H9 (cell line): ENCODE measurements at regions not wholly inside any gene's neighbourhood (a gene's known extent, or its start where the extent isn't known, plus 50 kb on each side); places are given as distances from the start of the nearest gene placed in this dataset.
A peak's percentile ranks its signal among the peaks of the same experiment; 100 is the strongest.

Source experiments
- DNase-seq: peaks from one replicate; pipeline ENCODE4 v3.0.0-alpha.2; 2017
- H2AFZ ChIP-seq: one replicate; pipeline ENCODE4 v1.6.1; 2013; ENCODE audit warnings: mild to moderate bottlenecking, low read length, control low read depth, moderate library complexity
- H2AK5ac ChIP-seq: 2 replicates; pipeline ENCODE4 v1.6.1; 2013; ENCODE audit warnings: low read length, control low read depth, mixed read lengths; ENCODE audit not compliant: insufficient read length
- H2BK120ac ChIP-seq: one replicate; pipeline ENCODE4 v1.6.1; 2013; ENCODE audit warnings: low read depth, mild to moderate bottlenecking, low read length, control low read depth, inconsistent platforms; ENCODE audit not compliant: poor library complexity, severe bottlenecking
- H2BK12ac ChIP-seq: 2 replicates; pipeline ENCODE4 v1.6.1; 2013; ENCODE audit warnings: low read length, control low read depth, mixed read lengths, low read depth; ENCODE audit not compliant: insufficient read length
- H2BK15ac ChIP-seq: 2 replicates; pipeline ENCODE4 v1.6.1; 2013; ENCODE audit warnings: low read depth, low read length, control low read depth
- H2BK20ac ChIP-seq: one replicate; pipeline ENCODE4 v1.6.1; 2013; ENCODE audit warnings: low read depth, mild to moderate bottlenecking, low read length, control low read depth, inconsistent platforms; ENCODE audit not compliant: poor library complexity, severe bottlenecking
- H2BK5ac ChIP-seq: 2 replicates; pipeline ENCODE4 v1.6.1; 2013; ENCODE audit warnings: low read length, control low read depth, mixed read lengths; ENCODE audit not compliant: insufficient read length
- H3K14ac ChIP-seq: 2 replicates; pipeline ENCODE4 v1.6.1; 2013; ENCODE audit warnings: low read length, control low read depth; ENCODE audit not compliant: insufficient read depth
- H3K18ac ChIP-seq: 2 replicates; pipeline ENCODE4 v1.6.1; 2013; ENCODE audit warnings: low read depth, mild to moderate bottlenecking, mixed read lengths, low read length, control low read depth; ENCODE audit not compliant: insufficient read length
- H3K23ac ChIP-seq: 2 replicates; pipeline ENCODE4 v1.6.1; 2013; ENCODE audit warnings: low read length, control low read depth, mixed read lengths, low read depth; ENCODE audit not compliant: insufficient read length
- H3K23me2 ChIP-seq: 2 replicates; pipeline ENCODE4 v1.6.1; 2013; ENCODE audit warnings: low read depth, mild to moderate bottlenecking, mixed read lengths, low read length, control low read depth; ENCODE audit not compliant: insufficient read length, poor library complexity, severe bottlenecking
- H3K27ac ChIP-seq: 2 replicates; pipeline ENCODE4 v1.5.1; 2013; ENCODE audit warnings: low read length, control low read depth, mixed read lengths, low read depth; ENCODE audit not compliant: insufficient read length
- H3K27me3 ChIP-seq: 2 replicates; pipeline ENCODE4 v1.6.1; 2013; ENCODE audit warnings: low read length, control low read depth, inconsistent platforms; ENCODE audit not compliant: insufficient read depth
- H3K4ac ChIP-seq: 2 replicates; pipeline ENCODE4 v1.6.1; 2013; ENCODE audit warnings: low read depth, mild to moderate bottlenecking, control low read depth, inconsistent platforms, low read length, moderate library complexity
- H3K4me1 ChIP-seq: 2 replicates; pipeline ENCODE4 v1.6.1; 2013; ENCODE audit warnings: low read length, control low read depth, inconsistent platforms; ENCODE audit not compliant: insufficient read depth
- H3K4me2 ChIP-seq: 2 replicates; pipeline ENCODE4 v1.6.1; 2013; ENCODE audit warnings: low read length, control low read depth, mixed read lengths; ENCODE audit not compliant: insufficient read length, insufficient read depth
- H3K56ac ChIP-seq: 2 replicates; pipeline ENCODE4 v1.6.1; 2013; ENCODE audit warnings: low read depth, mild to moderate bottlenecking, mixed read lengths, low read length, control low read depth; ENCODE audit not compliant: insufficient read length
- H3K79me1 ChIP-seq: 2 replicates; pipeline ENCODE4 v1.6.1; 2013; ENCODE audit warnings: low read depth, mild to moderate bottlenecking, moderate library complexity, low read length, control low read depth, inconsistent platforms; ENCODE audit not compliant: insufficient read depth, poor library complexity, severe bottlenecking
- H3K79me2 ChIP-seq: 2 replicates; pipeline ENCODE4 v1.6.1; 2013; ENCODE audit warnings: low read length, control low read depth, inconsistent platforms; ENCODE audit not compliant: insufficient read depth
- H3K9ac ChIP-seq: 2 replicates; pipeline ENCODE4 v1.6.1; 2013; ENCODE audit warnings: low read length, control low read depth, mixed read lengths; ENCODE audit not compliant: insufficient read length; ENCODE audit errors: extremely low read depth
- H3K9me3 ChIP-seq: one replicate; pipeline ENCODE4 v1.6.1; 2013; ENCODE audit warnings: low read depth, low read length, inconsistent platforms; ENCODE audit not compliant: control insufficient read depth
- H3T11ph ChIP-seq: one replicate; pipeline ENCODE4 v1.6.1; 2013; ENCODE audit warnings: mild to moderate bottlenecking, low read length, control low read depth, inconsistent platforms
- H4K20me1 ChIP-seq: one replicate; pipeline ENCODE4 v1.6.1; 2013; ENCODE audit not compliant: control insufficient read depth, insufficient read length, insufficient read depth
- H4K5ac ChIP-seq: 2 replicates; pipeline ENCODE4 v1.6.1; 2013; ENCODE audit warnings: low read depth, mild to moderate bottlenecking, mixed read lengths, low read length, control low read depth; ENCODE audit not compliant: insufficient read length
- H4K8ac ChIP-seq: replicated peaks from 2 replicates; pipeline ENCODE4 v1.6.1; 2013; ENCODE audit warnings: low read length, control low read depth, mixed read lengths, low read depth; ENCODE audit not compliant: insufficient read length
- H4K91ac ChIP-seq: 2 replicates; pipeline ENCODE4 v1.6.1; 2013; ENCODE audit warnings: low read depth, mild to moderate bottlenecking, moderate library complexity, mixed read lengths, low read length, control low read depth; ENCODE audit not compliant: insufficient read length
- H3K27ac Mint-ChIP-seq, 3 experiments: 2 replicates in 2 of 3; 3 replicates in 1 of 3; pipeline ENCODE4 v1.8.0; 2020 to 2021; ENCODE audit warnings: mixed read lengths in 3 of 3, mild to moderate bottlenecking in 1 of 3, moderate library complexity in 1 of 3
- H3K27me3 Mint-ChIP-seq: 2 replicates; pipeline ENCODE4 v1.8.0; 2021; ENCODE audit warnings: low read depth, mild to moderate bottlenecking, moderate library complexity, mixed read lengths
- H3K36me3 Mint-ChIP-seq, 3 experiments: 2 replicates in 2 of 3; 3 replicates in 1 of 3; pipeline ENCODE4 v1.8.0; 2020 to 2021; ENCODE audit warnings: low read depth in 3 of 3, mixed read lengths in 3 of 3; ENCODE audit not compliant: insufficient read depth in 1 of 3
- H3K4me1 Mint-ChIP-seq, 2 experiments: 2 replicates each; pipeline ENCODE4 v1.8.0; 2020; ENCODE audit warnings: mixed read lengths in 2 of 2
- H3K4me3 Mint-ChIP-seq, 2 experiments: 2 replicates in 1 of 2; 3 replicates in 1 of 2; pipeline ENCODE4 v1.8.0; 2020 to 2021; ENCODE audit warnings: mild to moderate bottlenecking in 2 of 2, mixed read lengths in 2 of 2, moderate library complexity in 1 of 2
- H3K9me3 Mint-ChIP-seq, 2 experiments: 2 replicates in 1 of 2; 3 replicates in 1 of 2; pipeline ENCODE4 v1.8.0; 2020; ENCODE audit warnings: mild to moderate bottlenecking in 2 of 2, mixed read lengths in 2 of 2, moderate library complexity in 1 of 2
- WGBS: extraction: QIAGEN DNeasy Blood & Tissue Kit; methylation state at CpG from one replicate; pipeline ENCODE4 v1.1.7; 2013; ENCODE audit warnings: missing lambda C conversion rate, low lambda C conversion rate, mixed read lengths; ENCODE audit not compliant: insufficient read length; ENCODE audit errors: extremely low coverage; 5-methylcytosine and 5-hydroxymethylcytosine counted together
- TF ChIP-seq, protein P1 (sequence below): fragments of 200-600 bp; sonication (generic); conservative IDR thresholded peaks from 3 replicates; pipeline ENCODE4 v1.8.0; 2021; ENCODE audit warnings: antibody characterized with exemption, mild to moderate bottlenecking

GRCh38 chr18:6644836-6645627, 84.5 kb upstream of the ARHGAP28 start:
- H3K4ac ChIP-seq = no peak overlapping the region

More at GRCh38 chr18:6644836-6645627, 84.5 kb upstream of the ARHGAP28 start:
- H2BK120ac ChIP-seq = no peak overlapping the region
- H3K79me2 ChIP-seq = no peaks in the 10 kb centered on the region
- H3K23ac ChIP-seq = no peak overlapping the region
- no peak overlapping the region for H4K8ac ChIP-seq
- H3K14ac ChIP-seq = no peak overlapping the region
- H3K9me3 ChIP-seq = no peaks in the 10 kb centered on the region
- Mint-ChIP-seq H3K9me3 (peaks cover 2 to 7% of the 10 kb centered on the region in 2 experiments; a peak in 1 of 5 replicates), H3K27ac (peak overlapping the region in 2 of 3 experiments; percentile 18 to 82; a peak in 2 of 7 replicates), H3K4me1 (peaks cover 32 to 33% of the 10 kb centered on the region in 2 experiments), H3K27me3 (no peaks in the 10 kb centered on the region), H3K4me3 (no peak overlapping the region), H3K36me3 (peaks cover 0 to 7% (median 1%) of the 10 kb centered on the region in 3 experiments; a peak in 3 of 7 replicates)
- no peak overlapping the region for H3T11ph ChIP-seq
- H3K56ac ChIP-seq = no peak overlapping the region
- no peak overlapping the region for H4K91ac ChIP-seq
- H2AFZ ChIP-seq = no peak overlapping the region
- no peaks in the 10 kb centered on the region for H3K27me3 ChIP-seq
- H2BK5ac ChIP-seq = no peak overlapping the region
- no peaks in the 10 kb centered on the region for H3K79me1 ChIP-seq
- H3K4me1 ChIP-seq = peaks cover 4% of the 10 kb centered on the region; the same call in 1 of the 2 replicates
- no peak overlapping the region for H3K27ac ChIP-seq
- no CpG with 5 or more reads among the region's 10 CpGs for WGBS
- H2BK12ac ChIP-seq = no peak overlapping the region
- no peak overlapping the region for H3K18ac ChIP-seq
- no peak overlapping the region for H2BK20ac ChIP-seq
- TF ChIP-seq, protein P1, sequence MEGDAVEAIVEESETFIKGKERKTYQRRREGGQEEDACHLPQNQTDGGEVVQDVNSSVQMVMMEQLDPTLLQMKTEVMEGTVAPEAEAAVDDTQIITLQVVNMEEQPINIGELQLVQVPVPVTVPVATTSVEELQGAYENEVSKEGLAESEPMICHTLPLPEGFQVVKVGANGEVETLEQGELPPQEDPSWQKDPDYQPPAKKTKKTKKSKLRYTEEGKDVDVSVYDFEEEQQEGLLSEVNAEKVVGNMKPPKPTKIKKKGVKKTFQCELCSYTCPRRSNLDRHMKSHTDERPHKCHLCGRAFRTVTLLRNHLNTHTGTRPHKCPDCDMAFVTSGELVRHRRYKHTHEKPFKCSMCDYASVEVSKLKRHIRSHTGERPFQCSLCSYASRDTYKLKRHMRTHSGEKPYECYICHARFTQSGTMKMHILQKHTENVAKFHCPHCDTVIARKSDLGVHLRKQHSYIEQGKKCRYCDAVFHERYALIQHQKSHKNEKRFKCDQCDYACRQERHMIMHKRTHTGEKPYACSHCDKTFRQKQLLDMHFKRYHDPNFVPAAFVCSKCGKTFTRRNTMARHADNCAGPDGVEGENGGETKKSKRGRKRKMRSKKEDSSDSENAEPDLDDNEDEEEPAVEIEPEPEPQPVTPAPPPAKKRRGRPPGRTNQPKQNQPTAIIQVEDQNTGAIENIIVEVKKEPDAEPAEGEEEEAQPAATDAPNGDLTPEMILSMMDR = no peak
- H3K4me2 ChIP-seq = no peak overlapping the region
- no peak overlapping the region for H2AK5ac ChIP-seq
- H4K20me1 ChIP-seq = no peaks in the 10 kb centered on the region
- no peak overlapping the region for H2BK15ac ChIP-seq
- no peak for DNase-seq
- H3K9ac ChIP-seq = no peak overlapping the region
- no peaks in the 10 kb centered on the region for H3K23me2 ChIP-seq
- no peak overlapping the region for H4K5ac ChIP-seq
